GM12878 (cell line): ENCODE measurements at regions not wholly inside any gene's neighbourhood (a gene's known extent, or its start where the extent isn't known, plus 50 kb on each side); places are given as distances from the start of the nearest gene placed in this dataset.
"Not testable (repeated sequence)": the region's sequence is repeated elsewhere in the genome, so short reads cannot be mapped to it uniquely, and the experiment has no call there.

Source experiments
- ATAC-seq: fragments of 200-7000 bp; cut with Tn5 transposase; 3 replicates; pipeline ENCODE4 v1.9.1; 2020; ENCODE audit warnings: mild to moderate bottlenecking, moderate library complexity
- BruUV-seq: library from RNA; stranded (reverse); fragments of 400-500 nt; replicated peaks from 2 replicates; lab custom pipeline; 2021; lab: Mats Ljungman, UMichigan
- CTCF ChIA-PET: fragments of 300-600 bp; sonication (Branson Sonifier 250); formaldehyde crosslinking; extraction: SDS; loops from one replicate; lab custom pipeline; 2021; ENCODE audit warnings: inconsistent platforms; lab: Yijun Ruan, JAX
- POLR2A ChIA-PET: fragments of 350-600 bp; formaldehyde crosslinking; extraction: SDS; loops from one replicate; lab custom pipeline; 2021; ENCODE audit warnings: inconsistent platforms; lab: Charles Lee
- RAD21 ChIA-PET: fragments of 300-600 bp; sonication (Branson Sonifier 250); formaldehyde crosslinking; loops from one replicate; lab custom pipeline; 2023; ENCODE audit warnings: antibody characterized with exemption; ENCODE audit not compliant: unreplicated experiment; lab: Charles Lee
- SMC1A ChIA-PET: fragments of 300-600 bp; sonication (Branson Sonifier 250); formaldehyde crosslinking; loops from one replicate; lab custom pipeline; 2023; ENCODE audit not compliant: unreplicated experiment, uncharacterized antibody; lab: Charles Lee
- DNase-seq: peaks from one replicate; pipeline ENCODE4 v3.0.0-alpha.2; 2011; ENCODE audit warnings: low read depth, low spot score
- FAIRE-seq: peaks from 3 replicates; lab custom pipeline; 2011; peaks lifted over from hg19 to GRCh38; lab: Jason Lieb, UNC
- H2AFZ ChIP-seq: 2 replicates; pipeline ENCODE4 v1.6.0; 2011; ENCODE audit warnings: low read depth, low read length, control low read depth; ENCODE audit not compliant: control insufficient read depth
- H3K27ac ChIP-seq: 2 replicates; pipeline ENCODE4 v1.5.1; 2011; ENCODE audit warnings: control low read depth; ENCODE audit not compliant: control insufficient read depth, insufficient read depth
- H3K27me3 ChIP-seq, 2 experiments: replicated peaks in 1 of 2; 2 replicates each; pipeline versions ENCODE4 v1.6.0 to v1.6.1; 2011; ENCODE audit warnings: low read length in 1 of 2; ENCODE audit not compliant: control insufficient read depth in 2 of 2, insufficient read depth in 2 of 2
- H3K36me3 ChIP-seq, 2 experiments: 2 replicates each; pipeline ENCODE4 v1.5.1; 2011; ENCODE audit warnings: low read length in 1 of 2; ENCODE audit not compliant: control insufficient read depth in 2 of 2, insufficient read depth in 2 of 2
- H3K4me1 ChIP-seq: 2 replicates; pipeline ENCODE4 v1.6.1; 2011; ENCODE audit warnings: mild to moderate bottlenecking, low read length, moderate library complexity, mixed read lengths; ENCODE audit not compliant: control insufficient read depth, insufficient read depth
- H3K4me2 ChIP-seq: 2 replicates; pipeline ENCODE4 v1.6.0; 2011; ENCODE audit warnings: control low read depth; ENCODE audit not compliant: control insufficient read depth, insufficient read depth
- H3K4me3 ChIP-seq: fragments of 200-600 bp; sonication (generic); 2 replicates; pipeline ENCODE4 v1.5.1; 2016
- H3K79me2 ChIP-seq: 2 replicates; pipeline ENCODE4 v1.6.0; 2011; ENCODE audit warnings: low read length; ENCODE audit not compliant: control insufficient read depth, insufficient read depth
- H3K9ac ChIP-seq: 2 replicates; pipeline ENCODE4 v1.8.0; 2011; ENCODE audit warnings: low read length, control low read depth, mixed read lengths; ENCODE audit not compliant: control insufficient read depth, insufficient read depth
- H3K9me3 ChIP-seq: replicated peaks from 3 replicates; pipeline ENCODE4 v1.5.1; 2011; ENCODE audit warnings: mild to moderate bottlenecking, low read length; ENCODE audit not compliant: control insufficient read depth, insufficient read depth
- H4K20me1 ChIP-seq: 2 replicates; pipeline ENCODE4 v1.6.0; 2011; ENCODE audit not compliant: control insufficient read depth, insufficient read depth
- CBX5 ChIP-seq: sonication (generic); IDR thresholded peaks from 2 replicates; pipeline ENCODE4 v1.6.1; 2016; ENCODE audit warnings: low read depth, moderate library complexity, mild to moderate bottlenecking, inconsistent platforms
- CHD1 ChIP-seq: IDR thresholded peaks from 2 replicates; pipeline ENCODE4 v1.6.1; 2012; ENCODE audit warnings: low read depth, low read length, improper control_type of control experiment
- CHD4 ChIP-seq: fragments of 200-600 bp; sonication (generic); IDR thresholded peaks from 2 replicates; pipeline ENCODE4 v1.6.1; 2016; ENCODE audit warnings: mild to moderate bottlenecking
- CREM ChIP-seq: IDR thresholded peaks from 2 replicates; pipeline ENCODE4 v1.6.1; 2014; ENCODE audit warnings: antibody characterized with exemption, low read depth
- EZH2 ChIP-seq: IDR thresholded peaks from 2 replicates; pipeline ENCODE4 v1.6.1; 2012; ENCODE audit warnings: low read depth, mild to moderate bottlenecking, control low read depth, inconsistent platforms, low read length, borderline replicate concordance; ENCODE audit not compliant: control insufficient read depth
- MYC ChIP-seq: IDR thresholded peaks from 2 replicates; pipeline ENCODE4 v1.6.1; 2011; ENCODE audit warnings: mild to moderate bottlenecking, low read length, moderate library complexity, inconsistent platforms; ENCODE audit not compliant: insufficient read depth, insufficient replicate concordance, insufficient read length, severe bottlenecking
- RB1 ChIP-seq: fragments of 450-650 bp; formaldehyde crosslinking; IDR thresholded peaks from 2 replicates; pipeline ENCODE4 v1.6.1; 2017; ENCODE audit warnings: mild to moderate bottlenecking, borderline replicate concordance
- SMAD5 ChIP-seq: IDR thresholded peaks from 2 replicates; pipeline ENCODE4 v1.6.1; 2016; ENCODE audit warnings: antibody characterized with exemption, low read depth
- SMARCA5 ChIP-seq: fragments of 450-650 bp; IDR thresholded peaks from 2 replicates; pipeline ENCODE4 v1.6.1; 2017; ENCODE audit warnings: mild to moderate bottlenecking
- SMC3 ChIP-seq: IDR thresholded peaks from 2 replicates; pipeline ENCODE4 v1.6.1; 2011; ENCODE audit warnings: low read length, improper control_type of control experiment, borderline replicate concordance
- SP1 ChIP-seq: IDR thresholded peaks from one replicate; pipeline ENCODE4 v1.6.1; 2011; ENCODE audit warnings: low read depth, low read length
- TAF1 ChIP-seq: IDR thresholded peaks from 2 replicates; pipeline ENCODE4 v1.6.1; 2011; ENCODE audit warnings: mild to moderate bottlenecking, low read depth, low read length, borderline replicate concordance
- TCF12 ChIP-seq: IDR thresholded peaks from 2 replicates; pipeline ENCODE4 v1.6.1; 2011; ENCODE audit warnings: low read depth, mild to moderate bottlenecking, low read length
- USF1 ChIP-seq: IDR thresholded peaks from 2 replicates; pipeline ENCODE4 v1.6.1; 2011; ENCODE audit warnings: borderline replicate concordance, low read depth, mild to moderate bottlenecking, moderate library complexity, mixed read lengths, low read length; ENCODE audit not compliant: insufficient read depth; ENCODE audit errors: extremely low read length
- ZBTB4 ChIP-seq: fragments of 450-650 bp; formaldehyde crosslinking; IDR thresholded peaks from 2 replicates; pipeline ENCODE4 v1.4.0; 2022; ENCODE audit warnings: mild to moderate bottlenecking, moderate library complexity
- ZNF217 ChIP-seq: fragments of 450-650 bp; IDR thresholded peaks from 2 replicates; pipeline ENCODE4 v1.6.1; 2017; ENCODE audit warnings: antibody characterized with exemption, mild to moderate bottlenecking
- ZNF24 ChIP-seq: fragments of 450-650 bp; IDR thresholded peaks from 2 replicates; pipeline ENCODE4 v1.6.1; 2017; ENCODE audit warnings: antibody characterized with exemption, mild to moderate bottlenecking
- WGBS: methylation state at CpG from one replicate; pipeline ENCODE4 v1.1.6; 2016; ENCODE audit warnings: low lambda C conversion rate; ENCODE audit not compliant: insufficient replicate concordance, insufficient coverage; ENCODE audit errors: missing lambda C conversion rate; 5-methylcytosine and 5-hydroxymethylcytosine counted together
- in situ Hi-C: fragments of 300-500 bp; cut with MboI; formaldehyde crosslinking; loops from 9 replicates; pipeline ENCODE4 v1.14.3; 2018; ENCODE audit warnings: mixed read lengths
- intact Hi-C: fragments of 100-400 bp; cut with micrococcal nuclease; formaldehyde crosslinking; loops from one replicate; pipeline ENCODE4 v1.14.2; 2022; ENCODE audit not compliant: unreplicated experiment

DNA sequence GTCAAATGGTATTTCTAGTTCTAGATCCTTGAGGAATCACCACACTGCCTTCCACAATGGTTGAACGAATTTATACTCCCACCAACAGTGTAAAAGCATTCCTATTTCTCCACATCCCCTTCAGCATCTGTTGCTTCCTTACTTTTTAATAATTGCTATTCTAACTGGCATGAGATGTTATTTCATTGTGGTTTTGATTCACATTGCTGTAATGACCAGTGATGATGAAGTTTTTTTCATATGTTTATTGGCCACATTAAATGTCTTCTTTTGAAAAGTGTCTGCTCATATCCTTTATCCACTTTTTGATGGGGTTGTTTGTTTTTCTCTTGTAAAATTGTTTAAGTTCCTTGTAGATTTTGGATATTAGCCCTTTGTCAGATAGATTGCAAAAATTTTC lies 295.2 kb upstream of the PAPPA start:
- POLR2A ChIA-PET, H3K9ac ChIP-seq, RAD21 ChIA-PET, BruUV-seq, H3K4me2 ChIP-seq, H2AFZ ChIP-seq, CTCF ChIA-PET, FAIRE-seq, SMC1A ChIA-PET, DNase-seq, in situ Hi-C loops, H3K4me1 ChIP-seq, H4K20me1 ChIP-seq, H3K27me3 ChIP-seq, H3K9me3 ChIP-seq, intact Hi-C loops, H3K36me3 ChIP-seq, H3K4me3 ChIP-seq, H3K79me2 ChIP-seq, H3K27ac ChIP-seq, ATAC-seq: not testable (repeated sequence)
- 0% methylated on average over 1 of the region's 1 CpG for WGBS

DNA sequence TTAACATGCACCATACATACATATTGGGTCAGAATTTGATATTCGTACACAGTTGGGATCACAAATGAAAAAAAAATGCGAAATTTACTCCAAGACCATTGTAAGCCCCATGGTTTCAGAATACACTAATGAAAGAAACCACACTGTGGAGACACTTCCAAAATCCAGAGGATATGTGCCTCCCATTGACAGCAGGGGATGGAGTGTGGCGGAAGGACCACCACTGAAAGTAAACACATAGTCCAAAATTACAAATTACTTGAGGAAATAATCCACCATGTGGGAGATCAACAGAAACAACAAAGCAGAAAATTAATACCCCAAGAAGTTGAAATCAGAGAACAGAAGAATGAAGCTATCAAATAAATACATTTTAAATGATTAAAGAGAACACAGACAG lies 291.6 kb upstream of the PAPPA start:
- ChIA-PET CTCF (no interaction called here), POLR2A (no interaction called here), RAD21 (no interaction called here), SMC1A (no interaction called here)
- 14% methylated on average over 3 of the region's 3 CpGs for WGBS
- Histone ChIP-seq H3K27ac (no peak overlapping the region), H3K9me3 (no peaks in the 10 kb centered on the region), H3K36me3 (no peaks in the 10 kb centered on the region), H3K4me3 (no peak overlapping the region), H3K9ac (no peak overlapping the region), H2AFZ (no peak overlapping the region), H3K4me1 (no peaks in the 10 kb centered on the region), H3K79me2 (no peaks in the 10 kb centered on the region), H3K27me3 (no peaks in the 10 kb centered on the region), H4K20me1 (no peaks in the 10 kb centered on the region), H3K4me2 (no peak overlapping the region)
- no peak for FAIRE-seq
- DNase-seq: no peak
- in situ Hi-C loops (no loop called here), intact Hi-C loops (loop anchor here (10.0 kb wide), 1 partner anchor 57 kb away; no protein-coding TSS in a partner anchor)
- no peak for ATAC-seq
- BruUV-seq: no TSS peak
- TF ChIP-seq ZBTB4 (CRISPR knock-in tag) (no peak), EZH2 (no peak), TAF1 (no peak), SMARCA5 (no peak), CHD4 (no peak), SMAD5 (no peak), CBX5 (no peak), RB1 (no peak), CREM (no peak), TCF12 (no peak), SP1 (no peak), USF1 (no peak), CHD1 (no peak), SMC3 (no peak), MYC (no peak), ZNF24 (no peak), ZNF217 (no peak)
